ENCODE measurements at regions not wholly inside any gene's neighbourhood (a gene's known extent, or its start where the extent isn't known, plus 50 kb on each side); places are given as distances from the start of the nearest gene placed in this dataset.

DNA sequence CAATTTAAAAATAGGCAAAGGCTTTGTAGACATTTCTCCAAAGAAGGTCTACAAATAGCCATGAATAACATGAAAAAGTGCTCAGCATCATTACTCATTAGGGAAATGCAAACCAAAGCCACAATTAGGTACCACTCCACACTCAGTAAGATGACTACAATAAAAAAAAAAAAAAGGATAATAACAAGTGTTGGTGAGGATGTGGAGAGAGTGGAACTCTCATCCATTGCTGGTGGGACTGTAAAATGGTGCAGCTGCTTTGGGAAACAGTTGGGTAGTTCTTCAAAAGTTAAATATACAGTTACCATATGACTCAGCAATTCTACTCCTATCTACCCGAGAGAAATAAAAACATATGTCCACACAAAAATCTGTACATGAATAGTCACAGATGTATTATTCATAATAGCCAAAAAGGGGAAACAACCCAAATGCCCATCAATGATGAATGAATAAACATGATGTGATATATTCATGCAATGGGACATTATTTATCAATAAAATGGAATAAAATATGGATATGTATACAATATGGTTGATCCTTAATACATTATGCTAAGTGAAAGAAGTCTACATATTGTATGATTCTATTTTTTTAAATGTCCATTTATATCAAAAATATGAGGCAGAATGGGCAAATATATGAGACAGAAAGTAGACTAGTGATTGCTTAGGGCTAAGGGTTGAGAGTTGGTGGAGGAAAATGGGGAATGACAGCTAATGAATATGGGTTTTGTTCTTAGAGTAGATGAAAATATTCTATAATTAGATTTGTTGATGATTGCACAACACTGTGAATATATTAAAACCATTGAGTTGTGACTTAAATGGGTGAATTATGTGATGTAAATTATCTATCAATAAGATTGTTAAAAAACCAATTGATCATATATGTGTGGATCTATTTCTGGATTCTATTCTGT, 66.1 kb upstream of the SMAD3 start:
- no peak for DNase-seq (ENCODE audit: low spot score)

DNA sequence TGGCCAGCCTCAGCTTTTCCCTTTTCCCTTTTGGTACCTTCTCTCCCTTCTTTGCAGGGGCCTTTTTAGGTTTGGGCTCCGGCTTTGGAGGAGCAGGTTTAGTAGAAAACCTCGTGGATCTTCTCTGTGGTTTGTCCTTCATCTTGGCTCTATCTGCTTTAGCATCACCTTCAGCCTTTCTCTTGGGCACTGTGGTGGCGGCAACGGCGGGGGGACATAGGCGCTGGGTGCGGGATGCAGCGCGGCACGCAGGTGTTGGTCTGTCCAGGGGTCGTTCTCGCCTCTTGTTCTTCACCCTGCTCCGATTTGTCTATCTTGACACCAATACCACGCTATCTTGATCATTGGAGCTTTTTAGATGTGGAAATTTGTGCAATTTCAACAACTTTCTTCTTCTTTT, 64.5 kb upstream of the SMAD3 start:
- no peak for DNase-seq (ENCODE audit: low spot score)

DNA sequence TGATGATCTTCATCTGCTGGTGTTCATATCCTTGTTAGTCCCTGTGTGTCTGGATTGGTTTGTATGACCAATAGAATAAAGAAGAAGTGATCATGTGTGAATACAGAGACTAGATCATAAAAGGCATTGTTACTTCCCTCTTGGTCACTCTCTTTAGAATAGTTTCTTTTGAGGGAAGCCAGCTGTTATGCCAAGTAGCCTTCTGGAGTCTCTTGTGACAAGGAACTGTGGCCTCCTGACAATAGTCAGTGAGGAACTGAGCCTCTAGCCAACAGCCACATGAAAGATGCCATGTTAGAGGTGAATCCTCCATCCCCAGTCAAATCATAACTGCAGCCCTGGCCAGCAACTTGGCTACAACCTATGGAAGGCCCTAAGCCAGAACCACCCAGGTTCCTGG, 63.0 kb upstream of the SMAD3 start:
- DNase-seq (ENCODE audit: low spot score): no peak

- no peak for DNase-seq (ENCODE audit: low spot score)
Measured at GRCh38 chr15:67003586-67003985, 61.8 kb upstream of the SMAD3 start.

DNA sequence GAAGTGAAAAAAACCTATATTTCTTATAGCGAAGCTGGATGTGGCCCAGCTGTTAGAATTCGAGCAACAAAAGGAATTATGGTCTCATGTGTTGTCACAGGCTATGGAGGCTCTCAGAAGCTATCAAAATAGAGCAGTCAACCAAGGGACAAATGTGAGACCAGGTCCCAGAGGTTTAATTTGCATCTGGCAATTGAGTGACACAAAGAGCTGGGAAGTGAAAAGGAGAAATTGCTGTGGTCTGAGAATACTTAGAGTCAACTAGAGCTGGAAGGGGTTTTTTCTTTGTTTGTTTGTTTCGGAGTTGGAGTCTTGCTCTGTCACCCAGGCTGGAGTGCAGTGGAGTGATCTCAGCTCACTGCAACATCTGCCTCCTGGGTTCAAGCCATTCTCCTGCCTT, 61.3 kb upstream of the SMAD3 start:
- DNase-seq (ENCODE audit: low spot score): no peak

GRCh38 chr15:67005294-67005996, 60.0 kb upstream of the SMAD3 start:
- DNase-seq (ENCODE audit: low spot score): no peak

GRCh38 chr15:67006083-67007065, 59.0 kb upstream of the SMAD3 start:
- DNase-seq (ENCODE audit: low spot score): no peak

DNA sequence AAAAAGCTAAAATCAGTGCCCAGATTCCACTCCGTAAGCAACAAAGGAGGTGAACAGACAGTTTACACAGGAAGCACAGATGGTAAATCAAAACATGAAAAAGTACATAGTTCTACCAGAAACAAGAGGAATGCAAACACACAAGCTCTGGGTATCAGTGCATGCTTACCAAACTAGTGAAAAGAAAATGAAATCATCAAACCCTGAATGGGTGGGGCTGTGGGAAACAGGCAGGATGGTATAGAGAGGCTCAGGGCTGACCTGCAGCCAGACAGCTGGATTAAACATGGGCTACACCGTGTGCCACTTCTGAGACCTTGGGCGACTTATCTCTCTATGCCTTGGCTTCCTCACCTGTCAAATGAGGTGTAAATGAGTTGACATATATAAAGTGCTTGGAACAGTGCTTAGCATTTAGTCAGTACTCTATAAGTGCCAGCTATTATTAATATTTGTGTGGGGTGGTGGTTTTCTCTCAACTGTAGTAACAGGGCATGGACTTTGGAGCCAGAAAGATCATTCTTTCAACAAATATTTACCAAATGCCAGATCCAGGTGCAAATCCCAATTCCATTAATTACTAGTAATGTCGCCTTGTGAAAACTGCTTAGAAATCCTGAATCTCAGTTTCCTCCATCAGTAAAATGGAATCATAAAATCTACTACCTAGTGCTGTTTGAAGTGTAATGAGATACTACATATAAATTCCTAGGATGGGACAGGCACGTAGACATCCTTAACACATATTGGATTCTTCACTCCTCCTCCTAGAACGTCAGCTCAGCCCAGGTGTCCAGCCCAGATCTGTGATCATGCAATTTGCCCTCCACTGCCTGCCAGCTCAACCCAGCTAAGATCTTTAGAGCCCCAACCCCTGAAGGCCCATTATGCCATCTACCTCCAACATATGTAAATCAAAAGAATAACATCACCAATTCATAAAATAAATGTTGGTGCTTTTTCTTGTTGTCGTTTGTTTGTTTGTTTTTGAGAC, 55.5 kb upstream of the SMAD3 start:
- no peak for DNase-seq (ENCODE audit: low spot score)

DNA sequence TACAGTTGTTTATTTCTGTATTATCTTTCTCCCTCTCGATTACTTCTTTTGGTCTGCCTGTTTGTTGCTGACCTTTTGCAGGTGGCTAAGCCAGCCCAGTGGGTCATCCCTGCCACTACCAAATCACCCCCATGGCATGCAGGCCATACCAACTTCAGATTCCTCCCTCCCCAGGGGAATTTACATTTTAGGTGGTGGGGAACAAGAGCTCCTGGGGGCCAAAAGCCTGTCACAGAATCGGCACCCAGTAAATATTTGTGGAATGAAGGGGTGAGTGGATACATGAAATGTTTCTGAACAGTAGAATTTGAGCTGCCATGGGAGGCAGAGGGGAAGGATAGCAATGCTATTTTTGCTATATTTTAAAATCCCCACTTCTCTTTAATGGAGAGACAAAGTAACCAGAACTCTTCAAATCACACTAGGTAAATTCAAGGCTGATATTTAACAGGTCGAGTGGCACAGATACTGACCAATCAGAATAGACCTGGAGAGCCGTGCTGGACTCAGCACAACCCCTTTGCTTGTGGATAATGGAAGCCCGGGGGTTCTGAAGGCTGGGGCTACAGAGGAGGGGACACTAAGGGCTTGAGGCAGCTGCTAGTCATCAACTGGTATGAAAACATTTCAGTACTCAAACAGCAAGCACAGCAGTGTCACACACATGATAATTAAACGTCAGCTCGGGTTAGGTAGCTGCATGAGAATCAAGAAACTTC, 54.3 kb upstream of the SMAD3 start:
- DNase-seq (ENCODE audit: low spot score): no peak

GRCh38 chr15:67011617-67012005, 53.8 kb upstream of the SMAD3 start:
- no peak for DNase-seq (ENCODE audit: low spot score)

DNA sequence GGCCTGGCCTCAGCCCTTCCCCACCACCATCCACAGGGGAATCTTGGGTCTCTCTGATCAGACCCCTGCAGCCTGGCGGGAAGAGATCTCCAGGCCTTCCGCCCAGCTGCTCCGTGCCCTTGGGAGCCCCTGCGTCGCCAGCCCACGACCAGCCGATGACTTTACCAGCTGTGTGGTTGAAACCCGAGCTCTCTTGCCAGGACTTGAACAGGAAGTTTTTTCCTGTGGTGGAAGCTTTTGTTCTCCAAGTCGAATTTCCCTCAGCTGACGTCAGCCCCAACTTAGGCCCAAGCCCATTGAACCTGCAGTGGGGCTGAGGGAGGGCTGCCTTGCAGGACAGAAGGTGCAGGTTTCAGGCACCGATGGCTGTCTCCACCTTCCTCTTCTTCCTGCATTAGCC, 51.7 kb upstream of the SMAD3 start:
- no peak for DNase-seq (ENCODE audit: low spot score)

Measured in mucosa of gallbladder (tissue), 1 donor.